Coronary artery (tissue), 2 donors: ENCODE measurements at regions not wholly inside any gene's neighbourhood (a gene's known extent, or its start where the extent isn't known, plus 50 kb on each side); places are given as distances from the start of the nearest gene placed in this dataset.
"Not testable (repeated sequence)": the region's sequence is repeated elsewhere in the genome, so short reads cannot be mapped to it uniquely, and the experiment has no call there.

Source experiments
- DNase-seq: peaks from one replicate; pipeline ENCODE4 v3.0.0-alpha.2; 2017; ENCODE audit warnings: low spot score
- H3K27ac ChIP-seq, 2 donors: fragments of 200-600 bp; sonication (generic); one replicate each; pipeline ENCODE4 v1.5.1; 2016 to 2019
- H3K4me3 ChIP-seq: fragments of 200-600 bp; sonication (generic); 2 replicates; pipeline ENCODE4 v1.5.1; 2016; ENCODE audit warnings: mild to moderate bottlenecking, moderate library complexity
- CTCF ChIP-seq: fragments of 200-600 bp; sonication (generic); IDR thresholded peaks from one replicate; pipeline ENCODE4 v1.5.1; 2019; ENCODE audit warnings: antibody characterized with exemption

- Histone ChIP-seq H3K4me3 (no peak overlapping the region), H3K27ac (no peak overlapping the region)
- TF ChIP-seq CTCF = no peak
- no peak for DNase-seq
These were observed 652.9 kb upstream of the C16orf82 start for GRCh38 chr16:26413780-26414179.

- not testable (repeated sequence) for H3K4me3 ChIP-seq, DNase-seq, H3K27ac ChIP-seq
These were observed 647.3 kb upstream of the C16orf82 start for GRCh38 chr16:26419458-26419857.

GRCh38 chr16:26430618-26431017 lies 636.1 kb upstream of the C16orf82 start:
- no peak for TF ChIP-seq CTCF
- Histone ChIP-seq H3K4me3 (no peak overlapping the region), H3K27ac (no peak overlapping the region)
- no peak for DNase-seq

- no peak for TF ChIP-seq CTCF
- DNase-seq = no peak
- Histone ChIP-seq H3K27ac (no peak overlapping the region), H3K4me3 (no peak overlapping the region)
These were observed 632.9 kb upstream of the C16orf82 start for GRCh38 chr16:26433807-26434206.

GRCh38 chr16:26441178-26441577 lies 625.5 kb upstream of the C16orf82 start:
- TF ChIP-seq CTCF = no peak
- Histone ChIP-seq H3K4me3 (no peak overlapping the region), H3K27ac (no peak overlapping the region)
- no peak for DNase-seq

- no peak overlapping the region for H3K27ac ChIP-seq
- no peak overlapping the region for H3K4me3 ChIP-seq
- no peak for DNase-seq
- no peak for TF ChIP-seq CTCF
These were observed 624.4 kb upstream of the C16orf82 start for GRCh38 chr16:26442321-26442720.

GRCh38 chr16:26447570-26447969 lies 619.2 kb upstream of the C16orf82 start:
- TF ChIP-seq CTCF = no peak
- DNase-seq = no peak
- Histone ChIP-seq H3K27ac (no peak overlapping the region), H3K4me3 (no peak overlapping the region)

GRCh38 chr16:26453215-26453614 lies 613.5 kb upstream of the C16orf82 start:
- no peak overlapping the region for H3K27ac ChIP-seq
- DNase-seq = no peak
- no peak for TF ChIP-seq CTCF
- no peak overlapping the region for H3K4me3 ChIP-seq
